Daoy (cell line): ENCODE measurements at regions not wholly inside any gene's neighbourhood (a gene's known extent, or its start where the extent isn't known, plus 50 kb on each side); places are given as distances from the start of the nearest gene placed in this dataset.
"Not testable (repeated sequence)": the region's sequence is repeated elsewhere in the genome, so short reads cannot be mapped to it uniquely, and the experiment has no call there.

Source experiments
- DNase-seq: peaks from one replicate; pipeline ENCODE4 v3.0.0-alpha.2; 2015; ENCODE audit warnings: low read depth

- DNase-seq: no peak
Observed at GRCh38 chr4:125591290-125591689, 276.5 kb downstream of the FAT4 start.

GRCh38 chr4:125594056-125594602 is 279.4 kb downstream of the FAT4 start:
- no peak for DNase-seq

- not testable (repeated sequence) for DNase-seq
Observed at GRCh38 chr4:125605926-125606325, 291.2 kb downstream of the FAT4 start.

GRCh38 chr4:125620066-125620860 is 305.5 kb downstream of the FAT4 start:
- no peak for DNase-seq

- DNase-seq: no peak
Observed at GRCh38 chr4:125624951-125625350, 310.2 kb downstream of the FAT4 start.

- no peak for DNase-seq
Observed at GRCh38 chr4:125626946-125627345, 312.2 kb downstream of the FAT4 start.

- DNase-seq: no peak
Observed at GRCh38 chr4:125639182-125639621, 324.4 kb downstream of the FAT4 start.

GRCh38 chr4:125641611-125642010 is 326.9 kb downstream of the FAT4 start:
- no peak for DNase-seq

- no peak for DNase-seq
Observed at GRCh38 chr4:125642645-125643044, 327.9 kb downstream of the FAT4 start.

GRCh38 chr4:125649452-125649851 is 334.7 kb downstream of the FAT4 start:
- no peak for DNase-seq

GRCh38 chr4:125650557-125650956 is 335.8 kb downstream of the FAT4 start:
- no peak for DNase-seq

- not testable (repeated sequence) for DNase-seq
Observed at GRCh38 chr4:125651707-125652357, 337.1 kb downstream of the FAT4 start.

GRCh38 chr4:125658773-125659172 is 344.0 kb downstream of the FAT4 start:
- DNase-seq: no peak

GRCh38 chr4:125663896-125664767 is 349.4 kb downstream of the FAT4 start:
- no peak for DNase-seq

GRCh38 chr4:125666635-125667034 is 351.9 kb downstream of the FAT4 start:
- DNase-seq: no peak

GRCh38 chr4:125676156-125676555 is 361.4 kb downstream of the FAT4 start:
- DNase-seq: no peak

GRCh38 chr4:125676583-125676982 is 361.8 kb downstream of the FAT4 start:
- no peak for DNase-seq

GRCh38 chr4:125677665-125678307 is 363.0 kb downstream of the FAT4 start:
- no peak for DNase-seq

- DNase-seq: no peak
Observed at GRCh38 chr4:125679989-125680388, 365.2 kb downstream of the FAT4 start.

GRCh38 chr4:125681240-125681639 is 366.5 kb downstream of the FAT4 start:
- DNase-seq: no peak

GRCh38 chr4:125682730-125683129 is 368.0 kb downstream of the FAT4 start:
- no peak for DNase-seq

- DNase-seq: no peak
Observed at GRCh38 chr4:125688841-125689240, 374.1 kb downstream of the FAT4 start.
